Left colon (tissue), 2 donors: ENCODE measurements at regions not wholly inside any gene's neighbourhood (a gene's known extent, or its start where the extent isn't known, plus 50 kb on each side); places are given as distances from the start of the nearest gene placed in this dataset.

Source experiments
- ATAC-seq: fragments of 200-7000 bp; cut with Tn5 transposase; one replicate; pipeline ENCODE4 v1.9.1; 2020; ENCODE audit warnings: mild to moderate bottlenecking, moderate library complexity
- DNase-seq, 2 donors: peaks; one replicate each; pipeline ENCODE4 v3.0.0-alpha.2; 2020
- intact Hi-C, 2 donors: fragments of 100-400 bp; cut with DNase I in 1 of 2; cut with micrococcal nuclease in 1 of 2; formaldehyde crosslinking; loops; one replicate each; pipeline versions ENCODE4 v1.11.2 to v1.14.0; 2022; cut with DNase I, micrococcal nuclease
- donor health status: DM: no; HTN: no; CAD: no.
- donor health status: DM: yes; HTN: yes; CAD: no.

DNA sequence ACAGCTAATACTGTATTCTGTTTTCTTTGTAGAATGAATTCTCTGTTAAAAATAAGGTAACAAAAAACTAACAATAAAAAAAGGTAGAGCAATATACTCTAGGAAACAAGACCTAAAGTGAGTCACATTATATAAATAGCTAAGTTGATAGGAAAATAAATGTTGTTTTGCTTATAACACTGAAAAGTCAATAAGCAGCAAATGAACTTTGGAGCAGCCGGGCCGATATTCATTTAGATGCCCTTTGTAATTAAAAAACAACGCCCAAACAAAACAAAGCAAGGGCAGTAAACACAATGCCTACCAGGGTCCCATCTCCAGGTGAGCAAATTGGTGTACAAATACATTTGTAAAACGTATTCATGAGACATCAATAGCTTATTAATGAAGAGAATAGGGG lies 227.6 kb upstream of the FOXN3 start:
- intact Hi-C loops, result no loop called here
- ATAC-seq, result peak; percentile 25
- no peak for DNase-seq

DNA sequence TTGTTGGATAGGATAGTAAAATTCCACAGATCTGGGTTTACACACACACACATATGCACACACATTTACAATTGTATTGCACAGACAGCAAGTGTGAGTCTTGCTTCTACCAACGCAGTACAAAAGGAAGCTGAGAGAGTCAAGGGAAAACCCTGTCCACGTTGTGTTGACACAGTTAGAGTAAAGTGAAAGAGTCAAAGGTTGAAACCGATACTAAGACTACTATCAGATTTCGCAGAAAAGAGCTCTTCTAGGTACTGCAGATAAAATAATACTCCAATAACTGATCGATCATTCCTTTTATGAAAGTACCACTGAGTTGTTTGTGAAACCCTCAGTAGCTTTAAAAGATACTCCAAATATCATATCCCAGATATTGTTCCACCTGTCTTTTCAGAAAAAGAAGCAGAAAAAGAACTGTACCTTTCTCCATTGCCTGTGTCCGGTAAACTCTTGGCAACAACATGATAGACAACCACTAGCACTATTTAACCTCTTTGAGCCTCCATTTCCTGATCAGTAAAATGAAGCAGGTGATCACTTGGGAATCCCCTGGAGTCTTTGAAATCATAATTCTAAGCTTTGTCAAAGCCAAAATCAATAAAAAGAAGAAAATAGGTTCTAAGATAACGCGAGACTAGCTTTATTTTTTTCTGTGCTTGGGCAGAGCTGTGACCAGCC lies 224.6 kb upstream of the FOXN3 start:
- no peak for DNase-seq
- peak; percentile 95 for ATAC-seq
- intact Hi-C loops, result no loop called here

DNA sequence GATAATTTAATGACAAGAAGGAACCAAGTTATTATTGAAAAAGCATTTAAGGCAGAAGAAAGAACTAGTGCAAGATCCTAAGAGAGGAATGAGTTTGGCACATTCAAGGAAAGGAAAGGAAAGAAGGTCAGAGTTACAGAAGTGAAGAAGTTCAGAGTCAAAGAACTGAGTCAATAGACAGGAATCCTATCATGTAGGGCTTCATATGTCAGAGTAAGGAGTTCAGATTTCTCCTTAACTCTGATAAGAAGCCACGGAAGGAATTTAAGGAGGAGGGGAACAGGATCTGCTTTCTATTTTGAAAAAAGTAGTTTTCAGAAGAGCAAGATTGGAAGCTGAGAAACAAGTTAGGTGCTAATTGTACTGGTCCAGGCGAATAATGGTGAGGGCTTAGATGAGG lies 223.1 kb upstream of the FOXN3 start:
- ATAC-seq (no peak), DNase-seq (no peak)
- intact Hi-C loops, result no loop called here

DNA sequence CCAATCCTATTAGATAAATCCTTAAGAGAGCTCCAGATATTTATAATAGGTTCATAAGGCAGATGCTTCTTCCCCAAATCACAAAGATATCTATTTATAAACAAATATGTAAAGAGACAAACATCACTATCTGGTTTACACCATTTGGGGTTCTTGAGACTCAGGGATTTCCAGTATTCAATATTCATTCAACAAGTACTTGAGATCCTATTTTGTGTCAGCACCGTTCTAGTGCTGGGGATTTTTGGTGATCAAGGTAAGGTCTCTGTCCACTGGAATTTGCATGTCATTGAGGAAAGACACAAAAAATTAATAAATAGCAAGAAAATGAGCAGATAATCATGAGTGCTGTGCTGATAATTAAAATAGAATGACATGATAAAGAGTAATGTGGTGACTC lies 222.7 kb upstream of the FOXN3 start:
- no peak for DNase-seq
- intact Hi-C loops, result no loop called here
- ATAC-seq, result no peak

DNA sequence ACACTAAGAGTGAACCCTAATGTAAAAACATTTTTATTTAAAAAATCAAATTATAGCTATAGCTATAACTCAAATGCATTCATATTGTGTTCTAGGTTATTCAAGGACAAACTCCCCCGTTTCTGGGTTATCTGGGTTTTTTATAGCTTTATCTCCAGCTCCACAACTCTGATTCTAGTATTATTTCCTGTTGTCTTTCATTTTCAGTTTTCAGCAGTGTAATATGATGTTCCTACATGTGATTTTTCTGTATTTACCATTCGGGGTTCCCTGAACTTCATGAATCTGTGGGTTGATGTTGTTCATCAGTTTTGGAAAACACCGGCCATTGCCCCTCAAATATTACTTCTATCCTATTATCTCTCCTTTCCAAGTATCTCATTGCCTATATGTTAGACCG lies 221.9 kb upstream of the FOXN3 start:
- no peak for ATAC-seq
- DNase-seq, result no peak
- intact Hi-C loops, result no loop called here

DNA sequence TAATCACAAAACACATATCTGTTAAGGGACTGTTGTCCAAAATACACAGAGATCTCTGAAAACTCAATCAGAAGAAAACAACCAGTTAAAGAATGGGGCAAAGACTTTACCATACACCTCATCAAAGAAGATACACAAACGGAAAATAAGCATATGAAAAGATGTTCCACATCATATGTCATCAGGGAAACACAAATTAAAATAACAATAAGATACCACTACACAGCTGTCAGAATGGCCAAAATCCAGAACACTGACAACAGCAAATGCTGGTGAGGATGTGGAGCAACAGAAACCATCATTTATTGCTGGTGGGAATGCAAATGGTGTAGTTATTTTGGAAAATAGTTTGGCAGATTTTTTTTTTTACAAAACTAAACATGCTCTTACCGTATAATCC lies 220.5 kb upstream of the FOXN3 start:
- ATAC-seq (no peak), DNase-seq (no peak)
- intact Hi-C loops, result no loop called here

DNA sequence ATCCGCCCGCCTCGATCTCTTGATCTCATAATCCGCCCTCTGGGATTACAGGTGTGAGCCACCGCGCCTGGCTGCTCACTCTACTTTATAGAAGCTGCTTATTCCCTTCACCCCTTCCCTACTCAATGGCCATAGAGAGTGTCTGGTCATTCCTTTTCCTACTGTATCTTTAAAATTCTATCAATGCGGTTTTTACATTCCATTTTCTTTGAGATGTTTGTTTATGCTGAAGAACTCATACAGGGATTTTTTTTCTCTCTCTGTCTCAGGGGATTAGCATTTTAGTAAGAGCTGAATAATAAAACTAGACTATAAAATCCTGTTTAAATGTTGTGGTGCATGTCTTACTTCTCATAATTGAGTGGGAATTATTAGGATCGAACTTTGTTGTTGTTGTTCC lies 218.6 kb upstream of the FOXN3 start:
- DNase-seq (no peak), ATAC-seq (no peak)
- intact Hi-C loops, result no loop called here

DNA sequence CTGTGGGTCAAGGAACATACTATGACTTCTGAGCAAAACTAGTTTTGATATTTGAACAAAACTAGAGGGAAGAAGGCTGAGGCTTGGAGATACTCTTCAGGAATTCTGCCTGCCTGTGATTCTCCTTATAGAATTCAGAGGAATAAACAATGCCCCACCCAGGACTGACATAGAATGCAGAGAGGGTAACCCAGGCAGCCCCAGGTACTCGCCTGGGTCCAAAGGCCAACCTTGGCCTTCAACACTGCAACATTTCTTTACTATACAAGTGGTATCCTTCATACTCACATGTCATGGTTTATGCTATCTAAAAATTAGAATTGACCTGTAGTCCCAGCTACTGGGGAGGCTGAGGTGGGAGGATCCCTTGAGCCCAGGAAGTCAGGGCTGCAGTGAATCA lies 217.0 kb upstream of the FOXN3 start:
- no peak for DNase-seq
- intact Hi-C loops, result no loop called here
- peak; percentile 85 for ATAC-seq

DNA sequence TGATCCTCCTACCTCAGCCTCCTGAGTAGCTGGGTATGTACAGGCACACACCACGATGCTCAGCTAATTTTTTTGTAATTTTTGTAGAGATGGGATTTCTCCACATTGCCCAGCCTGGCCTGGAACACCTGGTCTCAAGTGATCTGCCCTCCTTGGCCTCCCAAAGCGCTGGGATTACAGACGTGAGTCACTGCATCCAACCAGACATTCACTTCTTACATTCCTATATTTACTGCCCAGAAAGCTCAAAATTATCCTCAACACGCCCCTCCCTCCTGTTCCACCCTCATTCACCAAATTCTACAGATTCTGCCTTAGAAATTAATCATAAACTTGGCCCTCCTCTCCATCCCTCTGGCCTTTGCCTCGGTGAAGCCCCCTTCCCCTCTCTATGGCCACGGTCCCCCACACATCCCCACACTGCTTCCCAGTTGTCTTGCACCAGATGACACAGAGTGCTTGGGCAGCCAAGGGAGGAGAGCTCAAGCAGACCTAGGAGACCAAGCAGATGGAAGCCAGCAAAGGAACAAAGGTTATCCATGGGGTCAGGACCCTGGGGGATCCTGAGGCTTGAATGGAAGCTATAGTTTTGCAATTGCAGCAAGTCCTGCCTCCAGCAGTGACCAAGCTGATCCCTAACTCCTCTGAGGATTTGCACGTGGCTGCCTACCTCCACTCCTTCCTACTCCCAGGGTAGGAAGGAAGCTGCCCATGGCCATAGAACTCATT lies 213.2 kb upstream of the FOXN3 start:
- ATAC-seq, result no peak
- intact Hi-C loops, result no loop called here
- DNase-seq, result no peak

DNA sequence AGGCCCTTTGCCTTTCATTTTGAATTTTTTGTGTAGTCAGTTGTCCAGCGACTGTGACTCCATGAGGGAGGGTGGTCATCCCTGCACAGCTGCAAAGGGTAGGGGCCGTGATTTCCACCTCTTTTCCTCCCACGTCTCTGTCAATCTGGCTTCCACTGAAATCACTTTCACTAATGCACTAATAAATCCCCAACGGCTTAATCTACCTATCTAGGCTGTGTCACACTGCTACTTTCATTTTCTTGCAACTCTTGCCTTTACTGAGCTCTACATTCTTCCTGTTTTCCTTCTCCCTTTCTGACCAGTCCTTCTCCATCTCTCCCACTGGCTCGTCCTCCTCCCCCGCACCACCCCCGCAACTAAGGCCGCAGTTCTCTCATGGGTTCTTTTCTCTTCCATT lies 212.3 kb upstream of the FOXN3 start:
- DNase-seq (no peak), ATAC-seq (no peak)
- intact Hi-C loops, result no loop called here

DNA sequence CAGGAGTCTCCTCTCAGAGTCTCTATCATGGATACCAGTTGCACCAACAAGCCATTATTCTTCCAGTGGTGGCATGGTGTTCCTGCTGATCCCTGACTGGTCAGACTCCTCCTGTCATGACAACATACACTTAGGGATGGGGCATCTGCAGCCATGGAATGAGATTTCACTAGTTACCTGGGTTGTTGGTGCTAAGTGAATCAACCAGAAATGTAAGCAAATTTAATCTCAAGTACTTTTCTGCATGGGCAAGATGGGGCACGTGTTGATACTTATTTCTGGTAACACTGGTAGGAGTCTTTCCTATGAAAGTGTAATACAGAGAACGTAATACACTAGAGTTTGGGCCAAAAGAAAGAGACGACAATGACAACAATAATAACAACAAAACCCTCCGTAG lies 211.5 kb upstream of the FOXN3 start:
- no peak for ATAC-seq
- no peak for DNase-seq
- intact Hi-C loops, result no loop called here

DNA sequence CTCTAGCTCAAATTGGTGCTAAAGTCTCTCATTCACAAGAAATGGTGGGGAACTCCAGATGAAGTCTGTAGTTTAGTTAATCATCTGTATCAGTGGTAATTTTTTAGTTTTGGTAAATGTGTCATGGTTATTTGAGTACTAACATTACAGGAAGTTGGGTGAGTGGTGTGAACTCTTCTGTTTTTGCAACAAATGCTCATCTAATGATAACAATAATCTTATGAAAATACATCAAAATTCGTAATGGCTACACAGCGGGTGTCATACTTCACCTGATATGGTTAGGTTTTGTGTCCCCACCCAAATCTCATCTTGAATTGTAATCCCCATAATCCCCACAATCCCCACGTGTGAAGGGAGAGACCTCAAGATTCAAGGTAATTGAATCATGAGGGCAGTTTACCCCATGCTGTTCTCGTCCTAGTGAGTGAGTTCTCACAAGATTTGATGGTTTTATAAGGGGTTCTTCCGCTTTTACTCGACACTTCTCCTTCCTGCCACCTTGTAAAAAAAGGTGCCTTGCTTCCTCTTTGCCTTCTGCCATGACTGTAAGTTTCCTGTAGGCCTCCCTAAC lies 209.3 kb upstream of the FOXN3 start:
- no peak for DNase-seq

DNA sequence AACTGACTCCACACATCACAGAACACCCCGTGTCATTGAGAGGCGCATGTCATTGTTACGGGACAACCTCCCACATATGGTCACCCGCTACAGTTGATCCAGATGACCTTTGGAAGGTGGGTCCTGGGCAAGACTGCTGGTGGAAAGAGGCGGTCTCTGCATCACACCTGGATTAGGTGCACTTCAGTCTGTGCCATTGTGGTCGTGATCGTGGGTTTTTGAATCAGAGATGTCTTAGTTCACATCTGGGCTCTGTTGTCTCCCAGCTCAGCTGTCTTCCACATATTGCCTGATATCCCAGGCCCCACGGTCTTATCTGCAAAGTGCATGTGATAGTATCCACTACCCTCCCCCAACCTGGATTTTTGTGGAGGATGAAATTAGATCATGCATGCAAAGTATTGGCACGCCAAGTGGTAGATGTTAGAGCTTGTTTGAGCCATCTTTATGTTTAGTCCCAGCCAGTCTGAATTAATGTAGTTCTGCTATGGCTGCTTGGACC lies 208.7 kb upstream of the FOXN3 start:
- DNase-seq (no peak), ATAC-seq (no peak)
- intact Hi-C loops, result no loop called here

More for the DNA sequence above, 209.3 kb upstream of the FOXN3 start:
- intact Hi-C loops, result no loop called here
- no peak for ATAC-seq

DNA sequence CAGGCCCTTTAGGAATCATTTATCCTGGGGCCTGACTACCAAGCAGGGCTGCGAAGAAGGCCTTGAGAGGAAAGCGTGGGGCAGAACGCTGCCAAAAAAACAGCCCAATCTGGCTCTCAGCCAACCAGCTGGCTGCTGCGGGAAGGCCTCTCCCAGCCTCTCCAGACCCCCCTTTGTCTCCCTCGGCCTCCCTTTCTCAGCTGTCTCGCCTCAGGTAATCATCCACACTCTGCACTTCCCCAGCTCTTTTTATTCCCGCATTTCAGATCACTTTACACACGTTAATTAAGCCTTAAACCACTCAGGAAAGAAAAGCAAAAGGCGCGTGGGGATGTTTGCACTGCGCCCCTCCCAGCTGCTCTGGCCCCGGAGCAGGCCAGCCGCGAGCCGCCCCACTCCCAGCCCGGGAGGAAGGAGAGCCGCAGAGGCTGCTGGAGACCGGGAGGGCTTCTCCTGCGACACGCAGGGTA lies 208.2 kb upstream of the FOXN3 start:
- ATAC-seq (peak; percentile 64), DNase-seq (peak in 1 of 2 donors; percentile 27)
- intact Hi-C loops, result no loop called here

DNA sequence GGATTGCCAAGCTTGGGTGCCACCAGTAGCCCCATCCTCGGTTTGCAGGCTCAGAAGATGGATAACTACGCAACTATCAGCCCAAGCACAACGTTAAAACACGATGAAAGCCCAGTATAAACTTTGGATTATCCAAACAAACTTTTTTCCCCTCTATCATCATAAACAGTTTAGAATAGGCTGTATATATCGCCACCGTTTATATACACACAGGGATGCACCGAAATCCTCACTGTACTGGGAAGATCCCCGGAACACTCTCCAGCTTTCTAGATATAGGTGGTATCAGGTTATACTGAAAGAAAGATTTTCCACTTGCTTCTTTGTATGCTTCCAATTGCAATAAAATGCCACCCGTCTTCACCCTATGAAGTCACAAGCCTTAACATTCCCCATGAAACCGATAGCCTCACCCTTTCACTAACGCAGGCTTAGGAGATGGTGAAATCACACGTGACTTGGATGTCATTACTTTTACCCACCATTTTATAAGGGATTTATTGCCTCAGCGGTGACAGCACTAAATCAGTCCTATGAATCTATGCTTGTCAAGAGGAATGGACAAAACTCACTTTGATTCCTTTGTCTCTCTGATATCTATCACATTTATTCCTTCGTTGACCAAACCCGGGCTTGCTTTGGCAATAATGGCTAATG lies 207.6 kb upstream of the FOXN3 start:
- ATAC-seq (peak; percentile 46), DNase-seq (no peak)
- intact Hi-C loops, result no loop called here

DNA sequence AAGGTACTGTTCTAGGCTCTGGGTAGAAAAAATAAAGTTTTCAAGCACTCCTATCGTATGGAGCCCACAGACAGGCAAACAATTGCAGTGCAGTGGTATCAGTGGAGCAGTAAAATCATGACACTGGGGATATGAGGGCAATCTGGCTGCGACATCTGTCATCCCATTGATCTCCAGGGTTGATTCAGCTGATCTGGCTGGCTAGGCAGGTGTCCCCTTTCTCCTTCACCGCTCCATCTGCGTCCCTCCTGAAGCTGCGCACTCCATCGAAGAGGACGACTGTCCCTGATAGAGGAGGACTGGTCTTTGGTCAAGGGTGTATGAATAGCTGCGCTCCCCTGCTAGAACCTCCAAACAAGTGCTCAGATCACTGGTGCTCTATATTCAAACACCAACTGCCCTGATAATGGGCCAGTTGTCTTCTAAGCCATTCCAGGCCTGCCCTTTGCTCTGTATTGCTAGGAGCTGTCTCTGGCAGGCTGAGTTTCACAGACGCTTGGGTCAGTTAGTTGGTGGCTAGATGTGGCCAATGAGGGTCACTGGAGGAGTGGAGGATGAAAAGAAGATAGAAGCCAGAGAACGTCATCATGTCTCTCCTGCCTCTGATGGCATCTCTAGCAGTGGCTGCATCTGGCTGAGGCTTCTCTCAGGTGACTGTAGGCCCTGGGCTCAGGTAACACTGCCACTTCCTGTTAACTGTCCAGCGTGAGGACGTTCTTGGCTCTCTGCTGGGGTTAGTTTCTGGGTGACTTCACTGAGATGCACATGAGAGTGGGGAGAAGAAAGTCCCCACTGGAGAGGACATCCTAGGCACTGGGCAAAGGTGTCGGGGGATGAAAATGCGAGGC lies 205.0 kb upstream of the FOXN3 start:
- DNase-seq (no peak), ATAC-seq (no peak)
- intact Hi-C loops, result no loop called here

DNA sequence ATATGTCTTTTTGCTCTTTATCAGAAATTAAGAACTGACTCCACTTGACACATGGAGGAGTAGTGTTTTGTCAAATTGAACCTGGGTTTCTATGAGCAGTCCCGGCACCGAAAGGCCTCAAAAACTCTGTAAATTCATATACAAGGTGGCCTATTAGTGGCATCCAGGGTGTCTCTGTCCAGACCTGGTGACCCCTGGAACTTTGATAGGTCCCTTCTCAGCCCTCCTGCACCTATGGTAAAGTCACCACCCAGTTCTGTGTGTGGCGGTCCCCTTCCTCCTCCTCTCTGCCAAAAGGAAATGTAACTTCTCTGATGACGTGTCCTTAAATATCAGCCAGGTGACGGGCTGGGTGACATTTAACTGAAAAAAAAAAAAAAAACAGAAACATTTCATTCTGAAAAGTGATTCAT lies 204.0 kb upstream of the FOXN3 start:
- ATAC-seq (no peak), DNase-seq (no peak)
- intact Hi-C loops, result no loop called here

DNA sequence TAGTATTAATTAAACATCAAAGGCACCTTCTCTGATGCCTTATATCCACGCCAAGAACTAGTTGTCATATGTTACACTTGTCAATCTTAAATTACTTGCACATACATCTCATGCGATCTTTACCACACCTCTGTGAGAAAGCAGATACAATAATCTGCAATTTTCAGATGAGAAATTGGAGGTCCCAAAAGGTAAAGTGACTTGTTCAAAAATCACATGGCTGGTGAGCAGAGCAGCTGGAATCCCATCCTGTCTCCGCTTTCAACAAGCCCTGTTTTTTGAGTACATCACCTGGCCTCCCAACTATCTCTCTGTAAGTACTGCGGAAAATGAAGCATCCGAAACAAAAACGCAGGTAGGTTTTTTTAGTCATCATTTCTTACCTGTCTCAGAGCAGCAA lies 203.4 kb upstream of the FOXN3 start:
- no peak for ATAC-seq
- no peak for DNase-seq
- intact Hi-C loops, result no loop called here

DNA sequence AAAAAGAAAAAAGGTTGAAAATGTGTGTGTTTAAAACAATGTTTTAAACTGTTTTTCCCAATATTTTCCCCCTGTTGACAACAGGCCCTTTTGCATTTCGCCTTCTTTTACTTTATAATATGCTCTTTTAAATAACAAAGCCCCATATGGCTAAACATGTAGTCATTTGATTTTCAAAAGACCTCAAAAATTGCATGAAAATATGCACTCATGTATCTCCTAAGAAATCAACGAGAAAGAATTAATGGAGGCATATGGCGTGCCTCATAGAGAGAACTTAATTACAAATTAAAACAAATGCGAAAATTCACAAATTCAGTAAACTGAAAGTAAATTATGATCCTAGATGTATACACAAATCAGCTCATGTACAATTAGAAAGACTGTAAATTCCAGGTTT lies 202.6 kb upstream of the FOXN3 start:
- DNase-seq (no peak), ATAC-seq (no peak)
- intact Hi-C loops, result loop anchor here in 1 of 2 donors (10.0 kb wide), 1 partner anchor 195 kb away; no protein-coding TSS in a partner anchor
